ENCODE measurements at regions not wholly inside any gene's neighbourhood (a gene's known extent, or its start where the extent isn't known, plus 50 kb on each side); places are given as distances from the start of the nearest gene placed in this dataset.

GRCh38 chr5:145497052-145497451 lies 338.1 kb downstream of the PRELID2 start:
- TF ChIP-seq POLR2A (IDR thresholded peaks at IDR 0.05; ENCODE audit: low read length) = no peak
- no peak for TF ChIP-seq GATA1 (IDR thresholded peaks at IDR 0.05; ENCODE audit: low read depth, low read length)
